Lower leg skin (tissue), 3 donors: ENCODE measurements at regions not wholly inside any gene's neighbourhood (a gene's known extent, or its start where the extent isn't known, plus 50 kb on each side); places are given as distances from the start of the nearest gene placed in this dataset.

ENCODE experiments used
- CTCF ChIP-seq, 3 donors: fragments of 450-650 bp; IDR thresholded peaks; one replicate each; pipeline ENCODE4 v1.5.1; 2016; ENCODE audit warnings: antibody characterized with exemption in 3 of 3, mild to moderate bottlenecking in 3 of 3, moderate library complexity in 2 of 3
- POLR2A ChIP-seq, 2 donors: fragments of 450-650 bp; IDR thresholded peaks; one replicate each; pipeline ENCODE4 v1.6.1; 2016 to 2017; ENCODE audit warnings: antibody characterized with exemption in 2 of 2, mild to moderate bottlenecking in 1 of 2, moderate library complexity in 1 of 2

DNA sequence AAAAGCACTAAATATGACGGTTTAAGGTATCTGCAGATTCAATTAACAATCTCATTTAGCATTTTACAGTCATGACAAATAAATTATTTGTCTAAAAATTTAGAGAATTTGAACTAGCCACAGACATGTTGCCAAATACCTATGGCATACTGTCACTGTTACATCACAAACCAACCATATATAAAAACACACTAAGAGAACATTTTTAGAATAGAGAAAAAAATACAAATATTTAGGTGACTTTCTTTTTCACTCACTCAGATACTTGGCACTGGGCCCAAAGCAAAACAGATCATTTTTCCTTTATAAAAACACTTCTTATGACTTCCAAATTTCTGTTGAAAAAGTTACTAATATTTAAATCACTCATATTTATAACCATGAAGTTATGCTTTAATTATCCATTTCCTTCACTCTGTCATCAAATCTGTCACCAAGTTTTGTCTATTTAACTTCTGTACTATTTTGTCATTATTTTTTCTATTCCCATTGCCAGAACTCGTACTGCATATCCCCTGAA is 644.7 kb downstream of the OTOL1 start:
- TF ChIP-seq POLR2A (IDR thresholded peaks at IDR 0.05), result no peak
- TF ChIP-seq CTCF (IDR thresholded peaks at IDR 0.05), result no peak
